Erythroblast (primary cell): ENCODE measurements at regions not wholly inside any gene's neighbourhood (a gene's known extent, or its start where the extent isn't known, plus 50 kb on each side); places are given as distances from the start of the nearest gene placed in this dataset.

Source experiments
- GATA1 ChIP-seq: IDR thresholded peaks from 2 replicates; pipeline ENCODE4 v1.6.1; 2011; ENCODE audit warnings: low read depth, mild to moderate bottlenecking, control low read depth, low read length, moderate library complexity
- POLR2A ChIP-seq: IDR thresholded peaks from 2 replicates; pipeline ENCODE4 v1.6.1; 2011; ENCODE audit warnings: mild to moderate bottlenecking, low read length

DNA sequence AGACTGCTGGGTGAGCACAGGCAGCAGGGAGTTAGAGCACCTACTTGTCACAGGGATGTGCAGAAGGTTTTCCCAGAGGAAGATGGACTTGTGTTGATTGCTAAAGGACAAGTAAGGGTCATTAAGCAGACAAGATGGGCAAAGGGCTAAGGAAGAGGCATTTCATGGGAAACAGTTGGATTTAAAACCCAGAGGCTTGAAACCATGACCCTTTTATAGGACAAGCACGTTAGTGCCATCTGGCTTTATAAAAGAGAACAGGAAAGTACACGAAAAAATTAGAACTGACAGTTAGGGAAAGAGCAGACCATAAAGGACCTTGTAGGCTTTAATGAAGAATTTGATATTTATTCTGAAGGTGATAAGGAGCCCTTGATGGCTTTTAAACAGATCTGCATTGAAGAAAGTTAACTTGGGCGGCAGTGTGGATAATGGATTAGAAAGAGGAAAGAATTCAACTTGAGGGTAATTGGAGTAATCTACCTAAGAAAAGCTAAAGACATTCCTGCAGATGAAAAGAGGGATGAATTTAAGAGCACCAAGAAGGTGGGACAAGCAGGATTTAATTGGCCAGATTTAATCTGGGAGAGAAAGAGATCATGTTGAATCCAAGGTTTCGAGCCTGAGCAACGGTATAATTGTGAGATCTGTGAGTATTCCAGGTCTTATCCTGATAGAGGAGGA is 68.6 kb downstream of the ZC3H11B start:
- TF ChIP-seq POLR2A (no peak), GATA1 (no peak)
